ENCODE measurements at regions not wholly inside any gene's neighbourhood (a gene's known extent, or its start where the extent isn't known, plus 50 kb on each side); places are given as distances from the start of the nearest gene placed in this dataset.

DNA sequence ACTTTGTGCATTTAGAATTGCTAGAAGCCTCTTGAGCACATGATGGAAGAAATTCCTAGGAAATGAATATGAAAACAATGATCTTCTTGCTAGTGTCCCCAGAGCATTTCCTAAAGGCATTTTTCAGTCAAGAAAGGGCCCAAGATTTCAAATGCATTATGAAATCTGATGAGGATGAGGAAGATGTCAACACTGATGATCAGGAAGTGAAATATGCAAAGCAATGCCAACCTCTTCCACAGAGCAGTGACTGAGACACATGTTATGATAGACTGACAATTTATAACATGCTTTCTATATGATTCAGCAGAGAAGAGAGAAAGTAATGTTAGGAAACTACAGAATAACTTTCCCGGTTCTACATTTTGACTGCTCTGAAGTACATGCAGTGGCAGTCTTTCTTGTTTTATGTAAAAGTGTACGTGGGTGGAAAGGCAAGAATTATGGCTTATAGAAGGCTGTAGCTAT lies 859.1 kb upstream of the GOT2 start:
- TF ChIP-seq, protein P1, sequence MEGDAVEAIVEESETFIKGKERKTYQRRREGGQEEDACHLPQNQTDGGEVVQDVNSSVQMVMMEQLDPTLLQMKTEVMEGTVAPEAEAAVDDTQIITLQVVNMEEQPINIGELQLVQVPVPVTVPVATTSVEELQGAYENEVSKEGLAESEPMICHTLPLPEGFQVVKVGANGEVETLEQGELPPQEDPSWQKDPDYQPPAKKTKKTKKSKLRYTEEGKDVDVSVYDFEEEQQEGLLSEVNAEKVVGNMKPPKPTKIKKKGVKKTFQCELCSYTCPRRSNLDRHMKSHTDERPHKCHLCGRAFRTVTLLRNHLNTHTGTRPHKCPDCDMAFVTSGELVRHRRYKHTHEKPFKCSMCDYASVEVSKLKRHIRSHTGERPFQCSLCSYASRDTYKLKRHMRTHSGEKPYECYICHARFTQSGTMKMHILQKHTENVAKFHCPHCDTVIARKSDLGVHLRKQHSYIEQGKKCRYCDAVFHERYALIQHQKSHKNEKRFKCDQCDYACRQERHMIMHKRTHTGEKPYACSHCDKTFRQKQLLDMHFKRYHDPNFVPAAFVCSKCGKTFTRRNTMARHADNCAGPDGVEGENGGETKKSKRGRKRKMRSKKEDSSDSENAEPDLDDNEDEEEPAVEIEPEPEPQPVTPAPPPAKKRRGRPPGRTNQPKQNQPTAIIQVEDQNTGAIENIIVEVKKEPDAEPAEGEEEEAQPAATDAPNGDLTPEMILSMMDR (conservative IDR thresholded peaks at IDR 0.05): no peak
- TF ChIP-seq ZFX (IDR thresholded peaks at IDR 0.05): no peak
